ENCODE measurements at regions not wholly inside any gene's neighbourhood (a gene's known extent, or its start where the extent isn't known, plus 50 kb on each side); places are given as distances from the start of the nearest gene placed in this dataset.

- TF ChIP-seq CTCF (conservative IDR thresholded peaks at IDR 0.05; ENCODE audit: low read depth, low read length): no peak
- no peak for TF ChIP-seq EZH2 (IDR thresholded peaks at IDR 0.05; ENCODE audit: borderline replicate concordance, low read depth, low read length, poor library complexity, severe bottlenecking)
Observed at GRCh38 chr1:60160141-60160540, 86.6 kb upstream of the C1orf87 start.

Data from A673 (cell line).